GM12872 (cell line): ENCODE measurements at regions not wholly inside any gene's neighbourhood (a gene's known extent, or its start where the extent isn't known, plus 50 kb on each side); places are given as distances from the start of the nearest gene placed in this dataset.

ENCODE experiments used
- CTCF ChIP-seq: IDR thresholded peaks from 3 replicates; pipeline ENCODE4 v1.5.1; 2011; ENCODE audit warnings: low read depth, mild to moderate bottlenecking, low read length, moderate library complexity; ENCODE audit not compliant: insufficient read depth

- TF ChIP-seq CTCF: no peak
These were observed 395.0 kb upstream of the CDH2 start for GRCh38 chr18:28571929-28572328.

- no peak for TF ChIP-seq CTCF
These were observed 383.4 kb upstream of the CDH2 start for GRCh38 chr18:28560331-28560730.

- no peak for TF ChIP-seq CTCF
These were observed 382.6 kb upstream of the CDH2 start for GRCh38 chr18:28559511-28559910.

GRCh38 chr18:28541934-28542333 lies 365.0 kb upstream of the CDH2 start:
- no peak for TF ChIP-seq CTCF

- TF ChIP-seq CTCF: no peak
These were observed 364.5 kb upstream of the CDH2 start for GRCh38 chr18:28541276-28541930.

- no peak for TF ChIP-seq CTCF
These were observed 352.7 kb upstream of the CDH2 start for GRCh38 chr18:28529644-28530043.

- no peak for TF ChIP-seq CTCF
These were observed 349.3 kb upstream of the CDH2 start for GRCh38 chr18:28526196-28526595.
